ENCODE measurements at regions not wholly inside any gene's neighbourhood (a gene's known extent, or its start where the extent isn't known, plus 50 kb on each side); places are given as distances from the start of the nearest gene placed in this dataset.
"Not testable (repeated sequence)": the region's sequence is repeated elsewhere in the genome, so short reads cannot be mapped to it uniquely, and the experiment has no call there.

GRCh38 chr5:99562937-99563627 is 634.3 kb upstream of the CHD1 start:
- not testable (repeated sequence) for ATAC-seq

- no peak for ATAC-seq
Measured at GRCh38 chr5:99553211-99553810, 624.5 kb upstream of the CHD1 start.

DNA sequence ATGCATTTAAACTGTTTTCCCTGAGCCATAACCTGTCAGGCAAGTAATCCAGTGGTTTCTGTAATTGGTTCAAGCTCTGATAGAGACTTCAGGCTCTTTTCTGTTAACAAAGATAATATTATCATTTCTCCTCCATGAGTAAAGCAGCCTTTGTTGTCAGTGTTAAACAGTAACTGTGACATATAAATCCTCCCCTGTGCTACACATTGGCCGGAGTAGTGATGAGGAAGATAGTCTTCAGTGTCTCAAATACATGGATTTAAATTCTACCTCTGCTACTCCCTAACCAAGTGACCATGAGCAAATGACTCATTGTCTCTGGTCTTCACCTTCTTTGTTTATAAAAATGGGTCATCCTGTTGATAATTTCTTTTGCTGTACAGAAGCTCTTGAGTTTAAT is 615.5 kb upstream of the CHD1 start:
- no peak for ATAC-seq

DNA sequence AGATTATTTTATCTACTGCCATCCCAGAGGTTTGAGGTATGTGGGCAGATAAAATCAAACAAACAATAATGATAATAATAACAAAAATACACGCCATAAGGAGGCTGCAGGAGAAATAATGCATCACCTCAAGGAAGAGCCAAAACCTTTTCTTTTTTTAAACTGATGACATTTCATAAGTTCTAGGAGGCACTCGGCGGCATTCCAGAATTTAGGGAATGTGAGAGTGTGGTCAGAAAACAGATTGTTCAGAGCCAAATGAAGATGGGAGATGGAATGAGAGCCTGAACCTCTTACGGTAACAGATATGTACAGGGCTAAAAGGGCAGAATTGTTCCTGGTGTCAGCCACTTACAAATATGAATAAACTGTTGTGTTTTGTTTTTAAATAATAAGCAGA is 615.0 kb upstream of the CHD1 start:
- no peak for ATAC-seq

- not testable (repeated sequence) for ATAC-seq
Measured at GRCh38 chr5:99534241-99534640, 605.4 kb upstream of the CHD1 start.

GRCh38 chr5:99521666-99522065 is 592.9 kb upstream of the CHD1 start:
- not testable (repeated sequence) for ATAC-seq

GRCh38 chr5:99515864-99516490 is 587.2 kb upstream of the CHD1 start:
- peak; percentile 83 for ATAC-seq

- ATAC-seq: not testable (repeated sequence)
Measured at GRCh38 chr5:99510237-99510866, 581.5 kb upstream of the CHD1 start.

GRCh38 chr5:99509064-99509463 is 580.3 kb upstream of the CHD1 start:
- not testable (repeated sequence) for ATAC-seq

GRCh38 chr5:99495456-99495855 is 566.6 kb upstream of the CHD1 start:
- not testable (repeated sequence) for ATAC-seq

GRCh38 chr5:99478450-99478849 is 549.6 kb upstream of the CHD1 start:
- not testable (repeated sequence) for ATAC-seq

- ATAC-seq: not testable (repeated sequence)
Measured at GRCh38 chr5:99473328-99473727, 544.5 kb upstream of the CHD1 start.

GRCh38 chr5:99471726-99472125 is 542.9 kb upstream of the CHD1 start:
- not testable (repeated sequence) for ATAC-seq

DNA sequence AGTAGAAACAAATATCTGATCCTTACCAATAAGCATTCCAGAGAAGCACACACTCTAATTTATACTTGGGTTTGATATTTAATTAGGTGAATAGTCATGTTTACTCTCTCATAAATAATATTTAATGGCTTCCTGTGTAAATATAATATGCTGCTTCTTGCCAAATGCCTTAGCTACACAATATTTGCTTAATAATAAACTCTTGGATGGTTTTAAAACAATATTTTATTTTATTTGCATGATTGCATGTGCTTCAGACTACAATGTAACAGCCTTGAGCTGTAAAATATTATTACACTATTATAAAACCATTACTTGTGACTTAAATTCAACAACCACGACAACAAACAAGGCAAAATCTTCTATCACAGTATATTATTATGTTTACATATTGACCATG is 542.4 kb upstream of the CHD1 start:
- ATAC-seq: not testable (repeated sequence)

DNA sequence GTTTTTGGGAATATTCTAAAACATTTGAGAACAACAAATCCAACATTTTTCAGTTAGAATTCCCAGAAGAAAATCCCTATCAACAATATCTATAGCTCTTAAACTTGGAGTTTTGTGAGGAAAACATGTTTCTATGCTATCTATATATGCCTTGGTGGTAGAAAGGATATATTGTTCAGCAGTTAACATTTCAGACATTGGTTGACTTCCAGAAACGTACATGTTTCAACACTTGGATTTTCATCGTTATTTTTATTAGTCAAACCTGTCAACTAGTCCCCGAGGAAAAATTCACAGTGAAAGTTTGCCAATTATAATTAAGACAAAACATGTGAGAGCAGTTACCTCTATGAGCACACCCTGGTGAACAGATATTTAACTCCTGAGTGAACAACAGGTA is 541.8 kb upstream of the CHD1 start:
- ATAC-seq: not testable (repeated sequence)

- ATAC-seq: no peak
Measured at GRCh38 chr5:99460701-99461100, 531.9 kb upstream of the CHD1 start.

- no peak for ATAC-seq
Measured at GRCh38 chr5:99453196-99453595, 524.4 kb upstream of the CHD1 start.

- no peak for ATAC-seq
Measured at GRCh38 chr5:99449786-99450185, 521.0 kb upstream of the CHD1 start.

- ATAC-seq: no peak
Measured at GRCh38 chr5:99445805-99446204, 517.0 kb upstream of the CHD1 start.

DNA sequence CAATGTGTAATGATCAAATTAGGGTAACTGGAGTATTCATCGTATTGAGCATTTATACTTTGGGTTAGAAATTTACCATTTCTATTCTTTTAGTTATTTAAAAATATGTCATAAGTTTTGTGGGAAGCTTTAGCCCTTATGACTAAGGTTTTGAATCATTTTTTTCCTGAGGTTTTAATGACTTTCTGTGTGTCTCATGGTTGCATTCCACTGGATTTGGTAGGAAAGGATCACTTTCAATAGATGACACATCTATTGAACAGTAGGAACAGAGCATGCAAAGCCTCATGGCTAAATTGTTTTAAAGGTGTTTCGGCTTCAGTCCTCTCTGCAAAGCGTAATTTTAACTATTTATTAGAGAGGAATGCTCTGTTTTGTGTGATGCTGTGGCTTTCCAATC is 512.4 kb upstream of the CHD1 start:
- no peak for ATAC-seq

- ATAC-seq: no peak
Measured at GRCh38 chr5:99438619-99439018, 509.8 kb upstream of the CHD1 start.

DNA sequence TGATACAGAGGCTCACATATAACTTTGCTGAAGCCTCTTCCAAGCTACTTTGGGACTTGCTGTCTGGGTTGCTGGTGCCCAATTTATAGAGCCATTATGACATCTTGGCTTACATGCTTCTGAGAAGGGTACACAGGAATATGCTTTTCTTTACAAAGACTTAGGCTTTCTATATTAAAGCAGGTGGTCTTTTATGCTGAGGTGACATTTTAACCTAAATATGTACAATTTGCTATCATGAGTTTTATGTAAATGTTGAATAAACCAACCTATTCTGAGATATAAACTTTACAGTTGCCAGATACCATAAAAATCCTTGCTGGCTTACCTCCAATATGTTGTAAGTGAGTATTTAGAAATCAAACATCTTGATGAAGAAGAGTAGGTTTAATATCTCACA is 509.2 kb upstream of the CHD1 start:
- ATAC-seq: no peak

GRCh38 chr5:99423396-99423795 is 494.6 kb upstream of the CHD1 start:
- ATAC-seq: not testable (repeated sequence)

GRCh38 chr5:99418640-99419039 is 489.8 kb upstream of the CHD1 start:
- not testable (repeated sequence) for ATAC-seq
